Uterus (tissue), 3 donors: ENCODE measurements at regions not wholly inside any gene's neighbourhood (a gene's known extent, or its start where the extent isn't known, plus 50 kb on each side); places are given as distances from the start of the nearest gene placed in this dataset.

ENCODE experiments used
- DNase-seq, 2 donors: peaks; one replicate each; pipeline ENCODE4 v3.0.0-alpha.2; 2019 to 2020
- H3K27ac ChIP-seq, 2 donors: fragments of 200-600 bp; sonication (generic); 1 replicate in 1 of 2; 2 replicates in 1 of 2; pipeline ENCODE4 v1.5.1; 2016 to 2018
- H3K27me3 ChIP-seq, 2 donors: fragments of 200-600 bp; sonication (generic); one replicate each; pipeline ENCODE4 v1.5.1; 2018 to 2019; ENCODE audit warnings: control low read depth in 1 of 2
- H3K36me3 ChIP-seq, 2 donors: fragments of 200-600 bp; sonication (generic); one replicate each; pipeline ENCODE4 v1.5.1; 2019; ENCODE audit warnings: control low read depth in 1 of 2
- H3K4me1 ChIP-seq, 2 donors: fragments of 200-600 bp; sonication (generic); one replicate each; pipeline ENCODE4 v1.5.1; 2018 to 2019; ENCODE audit warnings: control low read depth in 1 of 2
- H3K4me3 ChIP-seq, 2 donors: fragments of 200-600 bp; sonication (generic); 1 replicate in 1 of 2; 2 replicates in 1 of 2; pipeline ENCODE4 v1.5.1; 2018 to 2019; ENCODE audit warnings: mild to moderate bottlenecking in 1 of 2
- H3K9me3 ChIP-seq, 2 donors: fragments of 200-600 bp; sonication (generic); one replicate each; pipeline ENCODE4 v1.5.1; 2019; ENCODE audit warnings: control low read depth in 1 of 2
- POLR2A ChIP-seq, 2 donors: fragments of 450-650 bp; IDR thresholded peaks; one replicate each; pipeline ENCODE4 v1.6.1; 2016; ENCODE audit warnings: antibody characterized with exemption in 2 of 2, mild to moderate bottlenecking in 1 of 2, moderate library complexity in 1 of 2
- intact Hi-C: fragments of 100-400 bp; cut with DNase I; formaldehyde crosslinking; loops from one replicate; pipeline ENCODE4 v1.15.1; 2023; ENCODE audit warnings: low total_unique reads
- TF ChIP-seq, protein P1 (sequence below), 4 experiments: fragments of 200-600 bp in 2 of 4; fragments of 450-650 bp in 2 of 4; sonication (generic) in 2 of 4; IDR thresholded peaks; one replicate each; pipeline ENCODE4 v1.5.1; 2016 to 2019; ENCODE audit warnings: antibody characterized with exemption in 4 of 4, mild to moderate bottlenecking in 2 of 4, moderate library complexity in 1 of 4
- donor health status: DM: yes; HTN: yes; CAD: no.

DNA sequence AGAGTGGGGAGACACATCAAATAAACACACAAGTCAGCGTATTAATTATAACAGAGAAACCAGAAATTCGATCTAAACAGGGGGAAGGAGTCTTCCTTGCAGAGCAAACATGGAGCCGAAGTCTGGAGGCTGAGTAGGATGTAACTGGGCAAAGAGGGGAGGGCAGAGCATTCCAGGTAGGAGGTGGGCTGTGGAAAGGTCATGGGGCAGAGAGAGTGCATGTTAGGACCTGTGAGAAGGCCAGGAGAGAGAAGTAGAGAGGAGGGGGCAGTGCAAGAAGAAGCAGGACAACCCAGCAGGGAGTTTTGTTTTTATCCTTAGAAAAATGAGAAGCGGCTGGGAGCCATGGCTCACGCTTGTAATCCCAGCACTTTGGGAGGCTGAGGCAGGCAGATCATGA, 130.8 kb upstream of the GPR26 start:
- no peak overlapping the region for H3K27ac ChIP-seq
- H3K36me3 ChIP-seq: no peaks in the 10 kb centered on the region
- H3K4me1 ChIP-seq: no peaks in the 10 kb centered on the region
- H3K27me3 ChIP-seq: no peaks in the 10 kb centered on the region
- TF ChIP-seq POLR2A (IDR thresholded peaks at IDR 0.05): no peak
- TF ChIP-seq, protein P1, sequence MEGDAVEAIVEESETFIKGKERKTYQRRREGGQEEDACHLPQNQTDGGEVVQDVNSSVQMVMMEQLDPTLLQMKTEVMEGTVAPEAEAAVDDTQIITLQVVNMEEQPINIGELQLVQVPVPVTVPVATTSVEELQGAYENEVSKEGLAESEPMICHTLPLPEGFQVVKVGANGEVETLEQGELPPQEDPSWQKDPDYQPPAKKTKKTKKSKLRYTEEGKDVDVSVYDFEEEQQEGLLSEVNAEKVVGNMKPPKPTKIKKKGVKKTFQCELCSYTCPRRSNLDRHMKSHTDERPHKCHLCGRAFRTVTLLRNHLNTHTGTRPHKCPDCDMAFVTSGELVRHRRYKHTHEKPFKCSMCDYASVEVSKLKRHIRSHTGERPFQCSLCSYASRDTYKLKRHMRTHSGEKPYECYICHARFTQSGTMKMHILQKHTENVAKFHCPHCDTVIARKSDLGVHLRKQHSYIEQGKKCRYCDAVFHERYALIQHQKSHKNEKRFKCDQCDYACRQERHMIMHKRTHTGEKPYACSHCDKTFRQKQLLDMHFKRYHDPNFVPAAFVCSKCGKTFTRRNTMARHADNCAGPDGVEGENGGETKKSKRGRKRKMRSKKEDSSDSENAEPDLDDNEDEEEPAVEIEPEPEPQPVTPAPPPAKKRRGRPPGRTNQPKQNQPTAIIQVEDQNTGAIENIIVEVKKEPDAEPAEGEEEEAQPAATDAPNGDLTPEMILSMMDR (IDR thresholded peaks at IDR 0.05): no peak
- intact Hi-C loops: no loop called here
- H3K9me3 ChIP-seq: no peaks in the 10 kb centered on the region
- no peak overlapping the region for H3K4me3 ChIP-seq
- DNase-seq: no peak

DNA sequence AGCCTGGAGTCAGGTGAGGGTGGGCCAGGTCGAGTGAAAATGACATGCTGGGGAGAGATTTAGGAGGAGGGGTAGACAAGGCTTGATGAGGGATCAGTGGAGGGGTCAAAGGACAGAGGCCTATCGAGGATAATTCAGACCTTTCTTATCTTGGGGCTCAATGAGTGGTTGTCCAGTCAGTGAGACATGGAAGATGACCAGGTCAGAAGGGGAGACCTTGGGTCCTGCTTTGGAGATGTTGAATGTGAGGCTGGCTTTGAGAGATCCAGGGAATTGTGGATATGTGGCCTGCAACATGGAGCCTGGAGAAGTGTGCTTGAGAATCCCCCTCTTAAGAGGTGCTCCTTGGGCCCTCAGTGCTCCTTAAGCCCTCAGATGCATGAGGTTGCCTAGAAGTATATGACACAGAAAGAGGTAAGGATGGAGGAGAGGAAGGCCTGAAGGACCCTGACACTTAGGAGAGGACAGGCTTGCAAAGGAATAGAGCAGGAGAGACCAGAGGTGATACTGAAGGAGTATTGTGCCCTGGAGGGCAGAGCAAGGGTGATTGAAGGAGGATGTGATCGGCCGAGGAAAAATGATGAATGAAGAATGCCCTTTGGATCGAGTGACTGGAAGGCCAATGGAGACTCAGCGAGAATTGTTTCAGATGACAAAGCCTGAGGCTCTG, 129.8 kb upstream of the GPR26 start:
- intact Hi-C loops: no loop called here
- no peak for TF ChIP-seq POLR2A (IDR thresholded peaks at IDR 0.05)
- TF ChIP-seq, protein P1 (IDR thresholded peaks at IDR 0.05): no peak
- DNase-seq: no peak

DNA sequence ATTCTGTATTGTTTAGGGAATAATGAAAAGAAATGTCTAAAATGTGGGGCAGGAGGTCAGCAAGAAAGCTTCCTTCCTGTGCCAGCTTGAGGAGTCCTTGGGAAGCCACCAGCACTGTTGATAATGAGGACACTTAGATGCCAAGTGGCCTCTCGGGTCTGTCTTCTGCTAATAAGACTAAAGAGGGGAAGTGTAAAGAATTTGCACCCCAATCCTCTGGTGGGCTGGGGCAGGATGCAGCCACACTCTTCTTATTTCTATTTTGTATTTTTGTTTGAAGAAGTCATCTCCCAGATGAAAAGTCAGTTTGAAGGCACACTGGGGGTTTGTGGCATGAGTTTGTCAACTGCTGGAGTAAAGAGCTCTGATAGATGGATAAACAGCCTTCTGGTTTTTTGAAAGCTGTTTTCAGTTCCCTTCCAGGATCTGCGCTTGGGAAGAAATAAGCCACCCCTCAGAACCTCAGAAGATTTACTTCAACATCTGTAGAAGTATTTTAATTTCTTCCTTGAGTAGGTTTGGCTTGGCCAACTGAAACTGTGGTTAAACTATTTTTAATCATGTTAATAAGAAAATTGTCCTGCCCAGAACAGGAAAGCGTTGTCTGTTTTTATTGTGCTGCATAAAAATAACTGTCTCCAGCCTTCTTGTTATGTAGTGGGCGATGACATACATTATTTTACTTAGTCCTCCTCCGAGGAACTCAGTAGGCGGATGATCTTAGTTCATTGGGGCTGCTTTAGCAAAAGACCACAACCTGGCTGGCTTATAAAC, 128.8 kb upstream of the GPR26 start:
- DNase-seq: no peak
- H3K4me1 ChIP-seq: no peaks in the 10 kb centered on the region
- no peak overlapping the region for H3K4me3 ChIP-seq
- H3K27me3 ChIP-seq: peaks cover 0 to 4% of the 10 kb centered on the region in 2 donors
- intact Hi-C loops: no loop called here
- TF ChIP-seq, protein P1 (IDR thresholded peaks at IDR 0.05): no peak
- TF ChIP-seq POLR2A (IDR thresholded peaks at IDR 0.05): no peak
- no peaks in the 10 kb centered on the region for H3K36me3 ChIP-seq
- no peaks in the 10 kb centered on the region for H3K9me3 ChIP-seq
- no peak overlapping the region for H3K27ac ChIP-seq

More for the DNA sequence above, 129.8 kb upstream of the GPR26 start:
- no peaks in the 10 kb centered on the region for H3K9me3 ChIP-seq
- no peaks in the 10 kb centered on the region for H3K27me3 ChIP-seq
- H3K4me3 ChIP-seq: no peak overlapping the region
- no peaks in the 10 kb centered on the region for H3K4me1 ChIP-seq
- H3K36me3 ChIP-seq: no peaks in the 10 kb centered on the region
- H3K27ac ChIP-seq: no peak overlapping the region

DNA sequence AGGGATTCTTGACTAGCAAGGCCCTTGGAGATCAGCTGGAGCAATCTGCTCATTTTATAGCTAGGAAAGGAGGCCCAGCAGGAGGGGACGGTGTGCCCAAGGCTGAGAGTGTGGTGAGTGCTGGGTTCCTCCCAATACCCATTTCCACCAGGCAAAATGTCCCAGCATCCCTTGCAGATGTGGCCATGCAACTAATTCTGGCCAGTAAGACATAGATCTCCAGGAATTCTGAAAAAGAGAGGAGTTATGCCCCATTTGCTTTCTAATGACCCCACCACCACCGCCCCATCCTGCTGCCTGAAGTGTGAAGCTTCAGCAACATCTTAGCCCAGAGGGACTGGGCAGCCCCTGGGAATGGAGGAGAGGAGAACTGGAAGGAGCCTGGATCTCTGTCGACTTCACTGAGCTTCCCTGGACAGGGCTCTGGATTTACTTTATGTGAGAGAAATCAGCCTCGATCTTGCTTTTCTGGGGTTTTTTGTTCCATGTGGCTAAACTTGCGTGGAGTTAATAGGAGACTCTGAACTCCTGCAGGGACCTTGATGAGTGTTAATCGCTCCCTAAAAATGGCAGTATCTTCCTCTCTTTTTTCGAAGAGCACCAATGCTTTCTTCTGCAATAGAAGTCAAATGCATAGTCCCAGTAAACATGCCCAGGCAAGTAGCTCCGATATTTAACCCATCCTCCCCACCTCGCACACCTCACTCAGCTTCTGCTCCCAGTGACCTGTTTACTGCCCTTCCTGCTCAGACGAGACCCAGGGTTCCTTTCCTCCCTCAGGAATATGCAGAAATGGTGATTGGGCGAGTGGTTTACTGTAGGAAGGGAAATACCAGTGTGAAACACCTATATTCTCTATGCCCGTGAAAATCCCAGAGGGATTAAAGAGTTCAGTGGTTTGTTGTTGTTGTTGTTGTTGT, 127.5 kb upstream of the GPR26 start:
- no peak for DNase-seq
- H3K4me3 ChIP-seq: no peak overlapping the region
- intact Hi-C loops: no loop called here
- H3K27me3 ChIP-seq: peaks cover 0 to 4% of the 10 kb centered on the region in 2 donors
- no peaks in the 10 kb centered on the region for H3K4me1 ChIP-seq
- H3K9me3 ChIP-seq: peaks cover 0 to 2% of the 10 kb centered on the region in 2 donors
- no peak overlapping the region for H3K27ac ChIP-seq
- no peaks in the 10 kb centered on the region for H3K36me3 ChIP-seq
- no peak for TF ChIP-seq POLR2A (IDR thresholded peaks at IDR 0.05)
- TF ChIP-seq, protein P1 (IDR thresholded peaks at IDR 0.05): no peak
